ENCODE measurements at regions not wholly inside any gene's neighbourhood (a gene's known extent, or its start where the extent isn't known, plus 50 kb on each side); places are given as distances from the start of the nearest gene placed in this dataset.

- FAIRE-seq (no peak), DNase-seq (no peak)
- no peak overlapping the region for H3K27ac ChIP-seq (ENCODE audit: low read depth in 1 of 3, low read length in 2 of 3)
Observed at GRCh38 chr12:94768398-94769046, 118.2 kb upstream of the TMCC3 start.

GRCh38 chr12:94767956-94768355 is 117.6 kb upstream of the TMCC3 start:
- WGBS, 3 donors, result 76 to 89% (median 82%) methylated on average over 5 of the region's 5 CpGs
- Histone ChIP-seq H3K4me3 (ENCODE audit: low read depth in 1 of 3, low read length in 3 of 3) (no peak overlapping the region), H3K9me3 (ENCODE audit: control insufficient read depth in 2 of 2, insufficient read depth in 1 of 2, low read depth in 1 of 2, low read length in 1 of 2) (no peaks in the 10 kb centered on the region), H3K27me3 (ENCODE audit: control insufficient read depth in 3 of 3, insufficient read depth in 3 of 3, low read length in 3 of 3) (peaks cover 0 to 2% (median 0%) of the 10 kb centered on the region in 3 donors), H3K4me1 (ENCODE audit: control insufficient read depth in 3 of 3, insufficient read depth in 2 of 3, low read depth in 1 of 3, low read length in 2 of 3) (peaks cover 0 to 13% (median 0%) of the 10 kb centered on the region in 3 donors), H3K36me3 (ENCODE audit: control insufficient read depth in 3 of 3, insufficient read depth in 2 of 3, low read depth in 1 of 3, low read length in 3 of 3) (no peaks in the 10 kb centered on the region), H3K27ac (ENCODE audit: low read depth in 1 of 3, low read length in 2 of 3) (no peak overlapping the region)
- FAIRE-seq, result no peak
- no peak for DNase-seq

More at GRCh38 chr12:94768398-94769046, 118.2 kb upstream of the TMCC3 start:
- no peaks in the 10 kb centered on the region for H3K36me3 ChIP-seq (ENCODE audit: control insufficient read depth in 3 of 3, insufficient read depth in 2 of 3, low read depth in 1 of 3, low read length in 3 of 3)
- peaks cover 0 to 2% (median 0%) of the 10 kb centered on the region in 3 donors for H3K27me3 ChIP-seq (ENCODE audit: control insufficient read depth in 3 of 3, insufficient read depth in 3 of 3, low read length in 3 of 3)
- H3K4me3 ChIP-seq (ENCODE audit: low read depth in 1 of 3, low read length in 3 of 3), result no peak overlapping the region
- peaks cover 0 to 13% (median 0%) of the 10 kb centered on the region in 3 donors for H3K4me1 ChIP-seq (ENCODE audit: control insufficient read depth in 3 of 3, insufficient read depth in 2 of 3, low read depth in 1 of 3, low read length in 2 of 3)
- 59 to 87% (median 63%) methylated on average over 7 of the region's 7 CpGs for whole genome bisulfite sequencing, 3 donors
- H3K9me3 ChIP-seq (ENCODE audit: control insufficient read depth in 2 of 2, insufficient read depth in 1 of 2, low read depth in 1 of 2, low read length in 1 of 2), result no peaks in the 10 kb centered on the region

- DNase-seq (no peak), FAIRE-seq (no peak)
- no peaks in the 10 kb centered on the region for H3K36me3 ChIP-seq (ENCODE audit: control insufficient read depth in 3 of 3, insufficient read depth in 2 of 3, low read depth in 1 of 3, low read length in 3 of 3)
- 94 to 100% (median 97%) methylated on average over 1 of the region's 1 CpG for WGBS, 3 donors
- H3K27me3 ChIP-seq (ENCODE audit: control insufficient read depth in 3 of 3, insufficient read depth in 3 of 3, low read length in 3 of 3), result no peaks in the 10 kb centered on the region
- peaks cover 0 to 16% (median 0%) of the 10 kb centered on the region in 3 donors for H3K4me1 ChIP-seq (ENCODE audit: control insufficient read depth in 3 of 3, insufficient read depth in 2 of 3, low read depth in 1 of 3, low read length in 2 of 3)
- H3K27ac ChIP-seq (ENCODE audit: low read depth in 1 of 3, low read length in 2 of 3), result no peak overlapping the region
- H3K4me3 ChIP-seq (ENCODE audit: low read depth in 1 of 3, low read length in 3 of 3), result no peak overlapping the region
- no peaks in the 10 kb centered on the region for H3K9me3 ChIP-seq (ENCODE audit: control insufficient read depth in 2 of 2, insufficient read depth in 1 of 2, low read depth in 1 of 2, low read length in 1 of 2)
Observed at GRCh38 chr12:94766397-94766796, 116.0 kb upstream of the TMCC3 start.

- DNase-seq (no peak), FAIRE-seq (no peak)
- Histone ChIP-seq H3K27ac (ENCODE audit: low read depth in 1 of 3, low read length in 2 of 3) (no peak overlapping the region), H3K4me3 (ENCODE audit: low read depth in 1 of 3, low read length in 3 of 3) (no peak overlapping the region), H3K9me3 (ENCODE audit: control insufficient read depth in 2 of 2, insufficient read depth in 1 of 2, low read depth in 1 of 2, low read length in 1 of 2) (no peaks in the 10 kb centered on the region), H3K4me1 (ENCODE audit: control insufficient read depth in 3 of 3, insufficient read depth in 2 of 3, low read depth in 1 of 3, low read length in 2 of 3) (peaks cover 0 to 3% (median 0%) of the 10 kb centered on the region in 3 donors), H3K36me3 (ENCODE audit: control insufficient read depth in 3 of 3, insufficient read depth in 2 of 3, low read depth in 1 of 3, low read length in 3 of 3) (no peaks in the 10 kb centered on the region), H3K27me3 (ENCODE audit: control insufficient read depth in 3 of 3, insufficient read depth in 3 of 3, low read length in 3 of 3) (no peaks in the 10 kb centered on the region)
- WGBS, 3 donors, result 91 to 94% (median 93%) methylated on average over 6 of the region's 6 CpGs
Observed at GRCh38 chr12:94763462-94763861, 113.1 kb upstream of the TMCC3 start.

GRCh38 chr12:94762943-94763342 is 112.6 kb upstream of the TMCC3 start:
- Histone ChIP-seq H3K27ac (ENCODE audit: low read depth in 1 of 3, low read length in 2 of 3) (no peak overlapping the region), H3K9me3 (ENCODE audit: control insufficient read depth in 2 of 2, insufficient read depth in 1 of 2, low read depth in 1 of 2, low read length in 1 of 2) (no peaks in the 10 kb centered on the region), H3K27me3 (ENCODE audit: control insufficient read depth in 3 of 3, insufficient read depth in 3 of 3, low read length in 3 of 3) (no peaks in the 10 kb centered on the region), H3K4me3 (ENCODE audit: low read depth in 1 of 3, low read length in 3 of 3) (no peak overlapping the region), H3K4me1 (ENCODE audit: control insufficient read depth in 3 of 3, insufficient read depth in 2 of 3, low read depth in 1 of 3, low read length in 2 of 3) (peaks cover 0 to 3% (median 0%) of the 10 kb centered on the region in 3 donors), H3K36me3 (ENCODE audit: control insufficient read depth in 3 of 3, insufficient read depth in 2 of 3, low read depth in 1 of 3, low read length in 3 of 3) (no peaks in the 10 kb centered on the region)
- no peak for FAIRE-seq
- no peak for DNase-seq
- 66 to 82% (median 67%) methylated on average over 3 of the region's 3 CpGs for WGBS, 3 donors

GRCh38 chr12:94762259-94762942 is 112.0 kb upstream of the TMCC3 start:
- Histone ChIP-seq H3K9me3 (ENCODE audit: control insufficient read depth in 2 of 2, insufficient read depth in 1 of 2, low read depth in 1 of 2, low read length in 1 of 2) (no peaks in the 10 kb centered on the region), H3K4me1 (ENCODE audit: control insufficient read depth in 3 of 3, insufficient read depth in 2 of 3, low read depth in 1 of 3, low read length in 2 of 3) (peaks cover 0 to 3% (median 0%) of the 10 kb centered on the region in 3 donors), H3K27me3 (ENCODE audit: control insufficient read depth in 3 of 3, insufficient read depth in 3 of 3, low read length in 3 of 3) (no peaks in the 10 kb centered on the region), H3K27ac (ENCODE audit: low read depth in 1 of 3, low read length in 2 of 3) (no peak overlapping the region), H3K4me3 (ENCODE audit: low read depth in 1 of 3, low read length in 3 of 3) (no peak overlapping the region), H3K36me3 (ENCODE audit: control insufficient read depth in 3 of 3, insufficient read depth in 2 of 3, low read depth in 1 of 3, low read length in 3 of 3) (no peaks in the 10 kb centered on the region)
- no peak for DNase-seq
- FAIRE-seq, result no peak
- 57 to 66% (median 64%) methylated on average over 4 of the region's 4 CpGs for WGBS, 3 donors

- FAIRE-seq (no peak), DNase-seq (no peak)
- H3K36me3 ChIP-seq (ENCODE audit: control insufficient read depth in 3 of 3, insufficient read depth in 2 of 3, low read depth in 1 of 3, low read length in 3 of 3), result no peaks in the 10 kb centered on the region
- H3K4me1 ChIP-seq (ENCODE audit: control insufficient read depth in 3 of 3, insufficient read depth in 2 of 3, low read depth in 1 of 3, low read length in 2 of 3), result peaks cover 0 to 3% (median 0%) of the 10 kb centered on the region in 3 donors
- WGBS, 3 donors, result 73 to 83% (median 76%) methylated on average over 3 of the region's 3 CpGs
- no peaks in the 10 kb centered on the region for H3K27me3 ChIP-seq (ENCODE audit: control insufficient read depth in 3 of 3, insufficient read depth in 3 of 3, low read length in 3 of 3)
- H3K27ac ChIP-seq (ENCODE audit: low read depth in 1 of 3, low read length in 2 of 3), result no peak overlapping the region
- no peak overlapping the region for H3K4me3 ChIP-seq (ENCODE audit: low read depth in 1 of 3, low read length in 3 of 3)
- no peaks in the 10 kb centered on the region for H3K9me3 ChIP-seq (ENCODE audit: control insufficient read depth in 2 of 2, insufficient read depth in 1 of 2, low read depth in 1 of 2, low read length in 1 of 2)
Observed at GRCh38 chr12:94761559-94761958, 111.2 kb upstream of the TMCC3 start.

- no peak for DNase-seq
- no peak for FAIRE-seq
- Histone ChIP-seq H3K9me3 (ENCODE audit: control insufficient read depth in 2 of 2, insufficient read depth in 1 of 2, low read depth in 1 of 2, low read length in 1 of 2) (no peaks in the 10 kb centered on the region), H3K27ac (ENCODE audit: low read depth in 1 of 3, low read length in 2 of 3) (no peak overlapping the region), H3K4me1 (ENCODE audit: control insufficient read depth in 3 of 3, insufficient read depth in 2 of 3, low read depth in 1 of 3, low read length in 2 of 3) (peaks cover 0 to 3% (median 0%) of the 10 kb centered on the region in 3 donors), H3K27me3 (ENCODE audit: control insufficient read depth in 3 of 3, insufficient read depth in 3 of 3, low read length in 3 of 3) (no peaks in the 10 kb centered on the region), H3K4me3 (ENCODE audit: low read depth in 1 of 3, low read length in 3 of 3) (no peak overlapping the region), H3K36me3 (ENCODE audit: control insufficient read depth in 3 of 3, insufficient read depth in 2 of 3, low read depth in 1 of 3, low read length in 3 of 3) (no peaks in the 10 kb centered on the region)
- WGBS, 3 donors, result 87 to 91% (median 89%) methylated on average over 2 of the region's 2 CpGs
Observed at GRCh38 chr12:94760786-94761185, 110.4 kb upstream of the TMCC3 start.

Measured in small intestine (tissue), 7 donors.